ENCODE measurements at regions not wholly inside any gene's neighbourhood (a gene's known extent, or its start where the extent isn't known, plus 50 kb on each side); places are given as distances from the start of the nearest gene placed in this dataset.

GRCh38 chr2:240292619-240293525 is 142.6 kb upstream of the GPC1 start:
- ATAC-seq (peak; percentile 2 to 45 (median 27)), DNase-seq (no peak)
- Histone ChIP-seq H3K4me1 (peaks cover 22% of the 10 kb centered on the region), H3K9me3 (no peaks in the 10 kb centered on the region), H3K4me3 (no peak overlapping the region), H3K36me3 (ENCODE audit: insufficient read depth in 1 of 2, low read depth in 1 of 2) (no peaks in the 10 kb centered on the region), H3K27ac (peak overlapping the region; percentile 84), H3K27me3 (ENCODE audit: insufficient read depth in 3 of 3, low read length in 2 of 3) (no peaks in the 10 kb centered on the region)
- WGBS, 3 donors: 78 to 86% (median 80%) methylated on average over 15 of the region's 15 CpGs
- intact Hi-C loops (cut with DNase I): no loop called here
- no peak for TF ChIP-seq CTCF (IDR thresholded peaks at IDR 0.05)

- peaks cover 22% of the 10 kb centered on the region for H3K4me1 ChIP-seq
- TF ChIP-seq CTCF (IDR thresholded peaks at IDR 0.05): no peak
- H3K9me3 ChIP-seq: no peaks in the 10 kb centered on the region
- ATAC-seq (peak; percentile 70 to 90 (median 78)), DNase-seq (no peak)
- no peaks in the 10 kb centered on the region for H3K36me3 ChIP-seq (ENCODE audit: insufficient read depth in 1 of 2, low read depth in 1 of 2)
- H3K27me3 ChIP-seq (ENCODE audit: insufficient read depth in 3 of 3, low read length in 2 of 3): no peaks in the 10 kb centered on the region
- H3K27ac ChIP-seq: peak overlapping the region; percentile 84
- intact Hi-C loops (cut with DNase I): no loop called here
- WGBS, 3 donors: 21 to 36% (median 28%) methylated on average over 24 of the region's 24 CpGs
- H3K4me3 ChIP-seq: no peak overlapping the region
Measured at GRCh38 chr2:240293557-240294461, 141.7 kb upstream of the GPC1 start.

- Histone ChIP-seq H3K27me3 (ENCODE audit: insufficient read depth in 3 of 3, low read length in 2 of 3) (no peaks in the 10 kb centered on the region), H3K9me3 (no peaks in the 10 kb centered on the region), H3K4me3 (no peak overlapping the region), H3K36me3 (ENCODE audit: insufficient read depth in 1 of 2, low read depth in 1 of 2) (no peaks in the 10 kb centered on the region), H3K4me1 (peaks cover 22% of the 10 kb centered on the region), H3K27ac (peak overlapping the region; percentile 84)
- DNase-seq (no peak), ATAC-seq (no peak)
- 68 to 87% (median 73%) methylated on average over 5 of the region's 5 CpGs for WGBS, 3 donors
- intact Hi-C loops (cut with DNase I): no loop called here
- no peak for TF ChIP-seq CTCF (IDR thresholded peaks at IDR 0.05)
Measured at GRCh38 chr2:240294514-240294913, 140.9 kb upstream of the GPC1 start.

- no peak overlapping the region for H3K4me3 ChIP-seq
- H3K27me3 ChIP-seq (ENCODE audit: insufficient read depth in 3 of 3, low read length in 2 of 3): no peaks in the 10 kb centered on the region
- no peak for TF ChIP-seq CTCF (IDR thresholded peaks at IDR 0.05)
- DNase-seq (peak in 1 of 2 donors; percentile 34), ATAC-seq (no peak)
- intact Hi-C loops (cut with DNase I): no loop called here
- H3K36me3 ChIP-seq (ENCODE audit: insufficient read depth in 1 of 2, low read depth in 1 of 2): no peaks in the 10 kb centered on the region
- 83 to 86% (median 85%) methylated on average over 24 of the region's 24 CpGs for WGBS, 3 donors
- H3K9me3 ChIP-seq: no peaks in the 10 kb centered on the region
- H3K27ac ChIP-seq: no peak overlapping the region
- H3K4me1 ChIP-seq: peaks cover 22% of the 10 kb centered on the region
Measured at GRCh38 chr2:240295256-240296103, 140.0 kb upstream of the GPC1 start.
